ENCODE measurements at regions not wholly inside any gene's neighbourhood (a gene's known extent, or its start where the extent isn't known, plus 50 kb on each side); places are given as distances from the start of the nearest gene placed in this dataset.

- no peak for TF ChIP-seq ZFX (IDR thresholded peaks at IDR 0.05)
- TF ChIP-seq, protein P1, sequence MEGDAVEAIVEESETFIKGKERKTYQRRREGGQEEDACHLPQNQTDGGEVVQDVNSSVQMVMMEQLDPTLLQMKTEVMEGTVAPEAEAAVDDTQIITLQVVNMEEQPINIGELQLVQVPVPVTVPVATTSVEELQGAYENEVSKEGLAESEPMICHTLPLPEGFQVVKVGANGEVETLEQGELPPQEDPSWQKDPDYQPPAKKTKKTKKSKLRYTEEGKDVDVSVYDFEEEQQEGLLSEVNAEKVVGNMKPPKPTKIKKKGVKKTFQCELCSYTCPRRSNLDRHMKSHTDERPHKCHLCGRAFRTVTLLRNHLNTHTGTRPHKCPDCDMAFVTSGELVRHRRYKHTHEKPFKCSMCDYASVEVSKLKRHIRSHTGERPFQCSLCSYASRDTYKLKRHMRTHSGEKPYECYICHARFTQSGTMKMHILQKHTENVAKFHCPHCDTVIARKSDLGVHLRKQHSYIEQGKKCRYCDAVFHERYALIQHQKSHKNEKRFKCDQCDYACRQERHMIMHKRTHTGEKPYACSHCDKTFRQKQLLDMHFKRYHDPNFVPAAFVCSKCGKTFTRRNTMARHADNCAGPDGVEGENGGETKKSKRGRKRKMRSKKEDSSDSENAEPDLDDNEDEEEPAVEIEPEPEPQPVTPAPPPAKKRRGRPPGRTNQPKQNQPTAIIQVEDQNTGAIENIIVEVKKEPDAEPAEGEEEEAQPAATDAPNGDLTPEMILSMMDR (conservative IDR thresholded peaks at IDR 0.05) = no peak
- H3K27ac ChIP-seq = no peak overlapping the region
Observed at GRCh38 chr13:57438072-57438471, 193.5 kb upstream of the PCDH17 start.

DNA sequence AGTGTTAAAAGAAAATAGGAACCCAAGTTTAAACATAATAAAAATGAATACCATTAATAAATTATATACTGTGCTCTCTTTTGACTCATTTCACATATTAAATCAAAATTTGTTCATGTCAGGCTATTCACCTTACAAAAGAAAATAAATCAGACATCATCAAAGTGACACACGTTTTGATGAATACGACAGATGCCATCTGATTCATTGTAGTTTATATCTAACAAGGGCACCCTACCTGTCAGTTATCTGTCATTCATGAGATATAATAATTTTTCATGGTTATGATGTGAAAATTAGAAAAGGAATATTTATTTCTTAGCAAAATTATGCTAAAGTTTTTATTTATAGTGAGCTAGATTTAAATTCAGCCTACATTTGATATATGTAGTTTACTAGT is 188.1 kb upstream of the PCDH17 start:
- TF ChIP-seq ZFX (IDR thresholded peaks at IDR 0.05) = no peak
- TF ChIP-seq, protein P1 (conservative IDR thresholded peaks at IDR 0.05) = no peak
- H3K27ac ChIP-seq = no peak overlapping the region

DNA sequence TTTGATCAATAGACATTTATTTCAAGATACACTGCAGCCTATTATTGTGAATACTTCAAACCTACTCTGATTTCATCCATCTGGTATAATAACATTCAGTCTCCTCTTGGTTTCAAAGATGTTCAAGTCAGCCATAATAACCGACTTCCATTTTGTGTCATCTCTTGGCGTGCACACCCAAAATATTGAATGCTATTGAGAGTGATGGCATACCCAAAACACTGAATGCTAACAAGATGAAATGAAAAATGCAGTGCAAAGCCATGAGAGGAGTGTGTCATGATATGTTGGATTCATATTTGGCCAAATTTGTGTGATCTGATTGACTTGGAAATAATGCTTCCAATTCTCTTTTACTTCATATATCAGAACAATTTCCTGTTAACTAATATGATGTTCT is 181.2 kb upstream of the PCDH17 start:
- no peak for TF ChIP-seq ZFX (IDR thresholded peaks at IDR 0.05)
- TF ChIP-seq, protein P1 (conservative IDR thresholded peaks at IDR 0.05) = no peak

GRCh38 chr13:57452228-57452627 is 179.3 kb upstream of the PCDH17 start:
- no peak overlapping the region for H3K27ac ChIP-seq
- no peak for TF ChIP-seq ZFX (IDR thresholded peaks at IDR 0.05)
- TF ChIP-seq, protein P1 (conservative IDR thresholded peaks at IDR 0.05) = no peak

More for the DNA sequence above, 181.2 kb upstream of the PCDH17 start:
- H3K27ac ChIP-seq = no peak overlapping the region

- no peak for TF ChIP-seq ZFX (IDR thresholded peaks at IDR 0.05)
- TF ChIP-seq, protein P1 (conservative IDR thresholded peaks at IDR 0.05) = no peak
- no peak overlapping the region for H3K27ac ChIP-seq
Observed at GRCh38 chr13:57470491-57470890, 161.1 kb upstream of the PCDH17 start.

GRCh38 chr13:57491318-57491717 is 140.2 kb upstream of the PCDH17 start:
- no peak for TF ChIP-seq ZFX (IDR thresholded peaks at IDR 0.05)
- TF ChIP-seq, protein P1 (conservative IDR thresholded peaks at IDR 0.05) = no peak
- no peak overlapping the region for H3K27ac ChIP-seq

- no peak for TF ChIP-seq ZFX (IDR thresholded peaks at IDR 0.05)
- TF ChIP-seq, protein P1 (conservative IDR thresholded peaks at IDR 0.05) = no peak
- no peak overlapping the region for H3K27ac ChIP-seq
Observed at GRCh38 chr13:57507752-57508463, 123.6 kb upstream of the PCDH17 start.
